Head of caudate nucleus (tissue), 42 donors: ENCODE measurements at regions not wholly inside any gene's neighbourhood (a gene's known extent, or its start where the extent isn't known, plus 50 kb on each side); places are given as distances from the start of the nearest gene placed in this dataset.

Source experiments
- DNase-seq, 42 donors: peaks; one replicate each; pipeline versions ENCODE4 v3.0.0 to v3.0.0-alpha.2; 2020 to 2021; ENCODE audit warnings: mixed read lengths in 7 of 42
- intact Hi-C: fragments of 100-400 bp; cut with DNase I; formaldehyde crosslinking; loops from one replicate; pipeline ENCODE4 v1.15.0; 2022

- peak in 2 of 42 donors; percentile 11 to 17 for DNase-seq
- intact Hi-C loops, result no loop called here
Measured at GRCh38 chr22:48182031-48182430, 1419.6 kb downstream of the TBC1D22A start.

GRCh38 chr22:48181263-48181955 is 1419.0 kb downstream of the TBC1D22A start:
- intact Hi-C loops, result no loop called here
- peak in 2 of 42 donors; percentile 2 to 6 for DNase-seq

GRCh38 chr22:48180631-48181030 is 1418.2 kb downstream of the TBC1D22A start:
- intact Hi-C loops, result no loop called here
- DNase-seq, result peak in 2 of 42 donors; percentile 2 to 9

DNA sequence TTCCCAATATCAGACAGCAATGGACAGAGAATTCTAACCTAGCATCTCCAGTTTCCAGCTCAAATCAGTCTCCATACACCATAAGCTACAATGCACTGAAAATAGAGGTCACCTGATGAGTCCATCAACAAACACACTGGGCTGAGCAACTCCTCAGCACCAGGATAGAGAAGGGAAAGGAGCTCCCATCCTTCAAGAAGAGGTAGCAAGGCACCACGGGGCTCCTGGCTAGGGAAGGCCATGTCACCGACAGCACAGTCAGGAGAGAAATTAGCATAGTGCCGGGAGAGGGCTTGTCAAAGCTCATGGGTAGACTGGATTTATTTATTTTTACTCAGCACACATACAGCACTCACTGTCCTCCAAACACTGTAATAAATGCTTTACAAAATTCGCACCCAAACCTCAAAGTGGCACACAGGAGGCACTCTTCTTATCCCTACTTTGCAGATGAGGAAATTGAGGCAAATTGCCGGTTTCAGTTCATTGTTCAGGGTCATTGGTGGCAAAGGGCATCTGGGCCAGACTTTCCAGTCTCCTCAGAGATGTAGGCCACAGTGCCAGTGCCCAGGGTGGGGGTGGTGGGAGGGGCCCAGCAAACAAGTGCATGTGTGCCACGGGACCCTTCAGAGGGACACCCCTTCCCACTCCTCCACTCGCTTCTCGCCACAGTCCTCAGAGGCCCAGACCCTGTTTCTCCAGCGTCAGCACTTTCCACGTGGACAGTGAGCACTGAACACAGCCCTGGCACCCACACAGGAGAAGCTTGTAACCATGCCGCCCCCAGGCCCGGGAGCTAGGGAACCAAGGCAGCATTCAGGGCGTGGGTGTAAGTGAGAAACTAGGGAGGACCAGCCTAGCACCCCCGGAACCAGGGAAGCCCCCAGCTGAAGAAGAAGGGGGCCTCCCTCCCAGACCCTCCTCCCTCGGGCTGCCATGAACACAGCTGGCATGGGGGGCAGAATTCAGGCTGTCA is 1417.4 kb downstream of the TBC1D22A start:
- DNase-seq, result peak in 2 of 42 donors; percentile 13 to 21
- intact Hi-C loops, result no loop called here

DNA sequence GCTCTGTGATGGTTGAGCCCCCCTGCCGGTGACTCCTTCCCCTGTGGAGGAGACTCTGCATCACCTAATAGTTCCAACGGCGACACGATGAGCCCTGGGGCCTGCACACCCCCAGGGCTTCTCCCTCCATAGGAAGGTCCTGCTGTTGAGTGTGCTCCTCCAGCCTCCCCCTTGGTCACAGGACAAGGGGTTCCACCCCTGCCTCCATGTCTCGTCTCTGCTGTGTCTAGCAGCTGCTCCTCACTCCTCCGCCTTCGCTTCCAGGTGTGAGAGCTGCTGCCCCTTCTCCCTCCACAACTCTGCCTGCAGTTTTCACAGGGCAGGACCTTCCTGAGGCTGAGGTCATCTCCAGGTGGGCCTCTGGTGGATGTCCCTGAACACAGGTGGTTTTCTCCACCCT is 1416.1 kb downstream of the TBC1D22A start:
- intact Hi-C loops, result no loop called here
- peak in 2 of 42 donors; percentile 4 to 10 for DNase-seq

- DNase-seq, result no peak
- intact Hi-C loops, result no loop called here
Measured at GRCh38 chr22:48177631-48178030, 1415.2 kb downstream of the TBC1D22A start.

DNA sequence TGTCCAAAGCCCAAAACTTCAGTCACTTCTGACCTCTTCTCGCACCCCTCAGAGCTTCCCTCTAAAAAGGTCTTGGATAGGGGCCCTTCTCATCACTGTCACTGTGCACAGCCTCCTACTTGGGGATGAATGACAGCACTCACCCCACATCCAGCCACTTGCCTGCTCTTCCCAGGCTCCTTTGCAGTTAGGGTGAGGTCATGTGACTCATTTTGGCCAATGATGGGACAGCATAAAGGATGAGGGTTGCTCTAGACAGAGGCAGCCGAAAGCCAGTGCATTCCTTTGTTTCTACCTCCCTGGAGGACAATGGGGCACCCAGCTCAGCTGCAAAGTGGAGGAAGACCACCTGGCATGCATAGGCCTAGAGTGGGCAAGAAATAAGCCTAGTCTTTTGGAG is 1413.3 kb downstream of the TBC1D22A start:
- intact Hi-C loops, result no loop called here
- DNase-seq, result no peak

GRCh38 chr22:48173773-48174160 is 1411.3 kb downstream of the TBC1D22A start:
- DNase-seq, result no peak
- intact Hi-C loops, result no loop called here

DNA sequence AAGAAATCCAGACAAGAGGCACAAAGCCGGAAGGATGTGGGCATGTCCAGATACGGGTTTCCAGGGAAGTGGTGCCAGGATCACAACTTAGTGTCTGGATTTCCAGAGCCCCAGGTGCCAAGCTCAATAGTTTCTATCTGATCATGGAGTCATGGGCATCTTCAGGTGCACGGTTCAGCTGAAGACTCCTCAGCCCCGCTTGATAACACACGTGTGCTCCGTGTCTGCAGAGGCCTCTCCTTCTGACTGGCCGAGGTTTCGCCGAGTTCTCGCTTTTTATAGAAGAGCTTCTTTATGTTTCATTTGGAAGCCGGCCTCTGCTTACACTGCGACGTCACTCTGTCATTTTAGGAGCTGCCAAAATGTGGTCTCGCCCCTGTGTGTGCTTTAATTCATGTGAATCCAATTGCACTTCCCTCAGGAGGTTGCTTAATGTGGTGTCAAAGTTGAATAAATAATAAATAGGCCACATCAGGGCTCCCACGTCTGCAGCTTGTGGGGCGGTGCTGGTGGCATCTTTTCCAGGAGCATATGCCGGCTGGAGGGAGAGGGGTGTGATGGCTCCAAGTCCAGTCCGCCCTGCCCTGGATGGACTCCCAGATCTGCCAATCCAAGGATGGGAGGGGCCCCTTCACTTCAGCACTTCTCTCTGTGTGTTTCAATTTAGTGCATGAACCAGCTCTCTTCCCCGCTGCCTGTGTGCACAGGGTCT is 1410.8 kb downstream of the TBC1D22A start:
- intact Hi-C loops, result no loop called here
- no peak for DNase-seq

DNA sequence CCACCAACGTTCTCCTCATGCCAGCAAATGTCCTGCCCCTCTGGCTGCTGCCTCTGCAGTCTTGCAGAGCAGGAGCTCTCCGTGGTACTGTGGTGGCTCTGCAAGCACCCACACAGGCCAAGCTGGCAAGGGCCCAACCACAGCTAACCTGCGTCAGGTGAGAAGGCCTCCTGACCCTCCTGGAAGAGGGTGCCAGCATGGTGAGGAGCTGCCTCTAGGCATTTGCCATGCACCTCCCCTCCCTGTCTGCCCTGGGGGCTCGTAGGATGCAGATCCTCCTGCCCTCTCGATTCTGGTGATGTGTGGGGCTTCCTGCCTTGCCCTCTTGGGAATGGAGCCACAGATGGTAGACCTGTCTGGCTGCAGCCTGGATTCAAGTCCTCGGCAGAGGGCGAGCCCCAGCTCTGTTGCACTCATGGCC is 1408.8 kb downstream of the TBC1D22A start:
- DNase-seq, result no peak

DNA sequence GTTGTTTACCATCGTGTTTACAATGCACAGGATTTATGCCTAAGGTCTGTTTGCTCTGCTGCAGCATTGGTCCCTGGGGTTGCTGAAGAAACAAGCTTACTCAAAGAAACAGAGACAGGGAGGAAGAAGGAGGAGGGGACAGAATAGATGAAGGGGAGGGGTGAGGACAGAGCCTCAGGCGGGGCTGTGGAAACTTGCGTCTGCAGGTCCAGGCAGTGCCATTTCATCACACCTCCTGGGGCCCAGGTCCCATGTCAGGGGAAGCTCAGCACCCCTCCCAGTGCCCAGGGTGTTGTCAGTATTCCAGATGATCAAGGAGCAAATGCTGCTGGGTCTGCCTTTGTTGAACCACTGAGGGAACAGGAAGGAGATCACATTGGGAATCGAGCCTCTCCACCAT is 1406.8 kb downstream of the TBC1D22A start:
- no peak for DNase-seq
- intact Hi-C loops, result no loop called here

More for the DNA sequence above, 1408.8 kb downstream of the TBC1D22A start:
- intact Hi-C loops, result no loop called here

GRCh38 chr22:48167238-48167637 is 1404.8 kb downstream of the TBC1D22A start:
- intact Hi-C loops, result no loop called here
- DNase-seq, result no peak

DNA sequence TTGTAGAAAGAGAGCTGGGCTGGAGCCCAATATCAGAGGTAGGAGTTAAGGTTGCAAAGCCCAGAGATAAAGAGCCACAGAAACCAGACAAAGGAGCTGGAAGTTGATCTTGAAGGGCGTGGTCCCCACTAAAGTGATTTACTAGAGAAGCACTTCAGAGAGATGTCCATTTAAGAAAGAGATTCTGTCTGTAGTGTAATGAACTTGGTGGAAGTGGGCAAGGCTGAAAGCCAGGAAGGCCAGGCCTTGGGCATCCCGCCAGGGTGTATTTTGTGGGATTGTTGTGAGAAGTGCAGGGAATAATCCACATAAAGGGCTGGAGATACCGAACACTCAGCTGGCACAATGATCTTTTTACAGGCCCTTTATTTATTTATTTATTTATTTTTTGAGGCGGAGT is 1398.8 kb downstream of the TBC1D22A start:
- intact Hi-C loops, result no loop called here
- no peak for DNase-seq

DNA sequence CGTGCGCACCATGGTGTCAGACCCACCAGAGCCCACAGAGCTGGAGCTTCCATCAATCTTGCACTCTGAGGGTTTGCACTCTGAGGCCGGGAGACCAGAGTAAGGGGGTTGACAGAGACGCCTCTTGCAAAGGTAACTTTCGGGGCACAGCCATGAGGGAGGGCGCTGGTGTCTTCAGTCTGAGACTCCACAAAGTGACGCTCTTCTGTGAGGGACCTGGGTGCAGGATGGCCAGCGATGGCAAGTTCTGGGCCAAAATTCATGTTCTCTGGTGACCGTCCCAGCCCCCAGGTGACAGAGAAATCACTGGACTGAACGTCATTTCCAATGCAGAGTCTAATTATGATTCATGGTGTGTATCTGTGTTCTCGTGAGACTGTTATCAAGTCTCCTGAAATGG is 1395.2 kb downstream of the TBC1D22A start:
- DNase-seq, result no peak
- intact Hi-C loops, result no loop called here

- intact Hi-C loops, result no loop called here
- no peak for DNase-seq
Measured at GRCh38 chr22:48156603-48157355, 1394.3 kb downstream of the TBC1D22A start.

DNA sequence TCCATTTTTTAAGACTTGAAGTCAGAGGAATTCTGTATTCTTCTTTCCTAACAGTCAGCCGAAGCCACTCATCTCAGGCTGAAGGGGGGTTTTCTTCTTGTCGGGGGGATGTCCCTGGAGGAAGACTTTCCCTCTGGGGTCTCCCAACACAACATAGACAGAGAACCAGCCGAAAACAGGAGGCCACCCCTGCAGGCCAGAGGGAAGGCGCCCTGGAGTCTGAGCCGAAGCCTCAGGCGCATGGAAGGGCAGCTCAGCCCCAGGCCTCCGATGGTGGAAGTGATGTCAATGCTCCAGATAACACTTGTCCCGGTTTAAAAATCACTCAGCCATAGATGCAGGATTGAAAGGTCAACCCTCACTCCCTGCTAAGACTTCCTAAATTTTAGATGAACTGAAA is 1393.0 kb downstream of the TBC1D22A start:
- no peak for DNase-seq
- intact Hi-C loops, result no loop called here

DNA sequence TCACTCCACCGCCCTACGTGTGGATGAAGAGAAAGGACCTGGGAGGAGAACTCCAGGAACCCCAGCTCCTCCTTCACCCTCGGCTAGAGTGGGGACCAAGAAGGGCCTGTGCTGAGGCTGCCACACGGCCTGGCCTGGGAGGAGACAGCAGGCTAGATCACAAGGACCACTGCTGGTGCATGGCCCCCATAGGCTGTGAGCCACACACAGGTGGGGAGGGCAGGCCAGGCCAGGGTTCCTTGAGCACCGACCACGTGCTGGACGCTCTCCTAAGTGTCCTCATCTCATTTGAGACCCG is 1392.4 kb downstream of the TBC1D22A start:
- DNase-seq, result no peak
- intact Hi-C loops, result no loop called here

- intact Hi-C loops, result no loop called here
Measured at GRCh38 chr22:48154169-48154942, 1391.9 kb downstream of the TBC1D22A start.

More at GRCh38 chr22:48154169-48154942, 1391.9 kb downstream of the TBC1D22A start:
- DNase-seq, result no peak
